ENCODE measurements at regions not wholly inside any gene's neighbourhood (a gene's known extent, or its start where the extent isn't known, plus 50 kb on each side); places are given as distances from the start of the nearest gene placed in this dataset.

DNA sequence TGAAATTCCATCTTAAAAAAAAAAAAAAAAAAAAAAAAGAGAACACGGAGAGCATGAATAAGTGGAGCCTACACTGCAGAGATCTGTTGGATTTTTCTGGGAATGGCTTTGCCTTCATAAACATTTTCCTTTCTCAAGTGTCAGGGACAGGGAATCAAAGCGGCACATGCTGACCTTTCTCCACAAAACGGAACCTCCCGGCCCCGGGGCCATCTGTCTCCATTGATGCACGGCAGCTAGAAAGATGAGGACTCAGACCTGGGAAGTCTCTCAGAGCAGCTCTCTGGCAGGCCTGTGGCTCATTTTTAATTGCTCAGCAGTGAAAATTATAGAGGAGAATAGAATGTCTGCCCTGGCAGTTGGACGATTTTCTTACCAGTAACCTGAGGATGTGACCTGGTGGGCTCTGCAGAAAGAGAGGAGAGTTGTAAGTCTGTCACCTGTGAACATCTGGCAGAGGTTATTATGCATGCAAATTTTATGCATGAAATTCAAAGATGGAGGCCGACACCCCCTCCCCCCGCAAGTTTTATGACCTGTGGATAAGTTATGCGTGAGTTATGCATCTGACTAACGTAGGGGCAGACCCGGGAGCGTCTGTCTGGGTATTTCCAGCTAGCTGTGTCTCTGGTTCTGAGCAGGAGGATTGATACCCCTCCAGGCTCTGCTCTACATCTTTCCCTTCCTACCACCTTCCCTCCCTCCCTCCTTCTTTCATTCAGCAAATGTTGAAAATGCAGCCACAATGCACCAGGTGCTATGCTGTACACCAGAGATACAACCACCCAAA lies 352.5 kb downstream of the CDH26 start:
- Histone ChIP-seq H3K9ac (no peak overlapping the region), H4K20me1 (ENCODE audit: insufficient read depth) (no peaks in the 10 kb centered on the region), H3K4me3 (ENCODE audit: low read depth in 2 of 2, low read length in 1 of 2) (no peak overlapping the region), H3K4me1 (ENCODE audit: control insufficient read depth in 1 of 2, insufficient read depth in 2 of 2, low read depth in 1 of 2, low read length in 1 of 2) (no peaks in the 10 kb centered on the region), H2AFZ (ENCODE audit: low read depth) (no peak overlapping the region), H3K79me2 (ENCODE audit: insufficient read depth) (no peaks in the 10 kb centered on the region), H3F3A (replicated peaks; ENCODE audit: insufficient read depth) (no peaks in the 10 kb centered on the region), H3K4me2 (no peak overlapping the region), H3K9me2 (no peaks in the 10 kb centered on the region), H3K27me3 (ENCODE audit: insufficient read depth) (no peaks in the 10 kb centered on the region), H3K27ac (ENCODE audit: low read depth in 2 of 2, low read length in 1 of 2) (no peak overlapping the region), H3K36me3 (replicated peaks in 1 of 2; ENCODE audit: control insufficient read depth in 1 of 2, insufficient read depth in 2 of 2, low read length in 1 of 2) (no peaks in the 10 kb centered on the region), H3K9me3 (no peaks in the 10 kb centered on the region)
- no peak for DNase-seq
- ChIA-PET CTCF (no interaction called here), POLR2A (no interaction called here)
- no peak for TF ChIP-seq TCF12 (IDR thresholded peaks at IDR 0.05)
- no peak for TF ChIP-seq ELF1 (IDR thresholded peaks at IDR 0.05)
- TF ChIP-seq MAX (IDR thresholded peaks at IDR 0.05; ENCODE audit: low read depth), result no peak
- TF ChIP-seq, protein P1, sequence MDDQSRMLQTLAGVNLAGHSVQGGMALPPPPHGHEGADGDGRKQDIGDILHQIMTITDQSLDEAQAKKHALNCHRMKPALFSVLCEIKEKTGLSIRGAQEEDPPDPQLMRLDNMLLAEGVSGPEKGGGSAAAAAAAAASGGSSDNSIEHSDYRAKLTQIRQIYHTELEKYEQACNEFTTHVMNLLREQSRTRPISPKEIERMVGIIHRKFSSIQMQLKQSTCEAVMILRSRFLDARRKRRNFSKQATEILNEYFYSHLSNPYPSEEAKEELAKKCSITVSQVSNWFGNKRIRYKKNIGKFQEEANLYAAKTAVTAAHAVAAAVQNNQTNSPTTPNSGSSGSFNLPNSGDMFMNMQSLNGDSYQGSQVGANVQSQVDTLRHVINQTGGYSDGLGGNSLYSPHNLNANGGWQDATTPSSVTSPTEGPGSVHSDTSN (IDR thresholded peaks at IDR 0.05), result no peak
- no peak for TF ChIP-seq EP300 (IDR thresholded peaks at IDR 0.05; ENCODE audit: borderline replicate concordance in 1 of 2, low read depth in 1 of 2, low read length in 1 of 2)
- no peak for TF ChIP-seq SIN3A (IDR thresholded peaks at IDR 0.05; ENCODE audit: borderline replicate concordance, low read depth, low read length)
- TF ChIP-seq YY1 (IDR thresholded peaks at IDR 0.05; ENCODE audit: low read depth), result no peak
- no peak for TF ChIP-seq MEF2A (IDR thresholded peaks at IDR 0.05; ENCODE audit: borderline replicate concordance, low read depth)
- no peak for TF ChIP-seq EZH2phosphoT487 (IDR thresholded peaks at IDR 0.05; ENCODE audit: borderline replicate concordance, low read depth)
- TF ChIP-seq FOXJ3 (CRISPR knock-in tag; IDR thresholded peaks at IDR 0.05), result no peak
- no peak for TF ChIP-seq RCOR1 (IDR thresholded peaks at IDR 0.05; ENCODE audit: low read length)
- WGBS (ENCODE audit: low lambda C conversion rate), result 38% methylated on average over 13 of the region's 13 CpGs

DNA sequence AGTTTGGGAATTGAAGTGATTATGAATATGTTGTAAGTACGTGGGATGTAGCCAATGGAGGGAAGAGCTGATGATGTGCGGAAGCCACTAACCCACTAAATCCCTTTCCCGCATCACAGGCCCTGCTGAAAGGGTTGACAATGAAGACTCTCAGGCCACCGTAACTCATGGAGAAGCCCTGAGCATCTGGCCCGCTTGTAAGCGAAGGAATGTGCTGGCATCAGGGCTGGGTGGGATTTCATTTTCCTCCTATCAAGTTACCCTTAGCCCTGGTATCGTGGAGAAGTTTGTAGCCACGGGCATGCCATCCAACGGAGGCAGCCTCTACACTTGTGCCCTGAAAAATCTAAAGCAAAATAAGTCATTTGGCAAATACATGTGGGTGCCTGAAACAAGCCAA lies 355.0 kb downstream of the CDH26 start:
- H3K27ac ChIP-seq (ENCODE audit: low read depth in 2 of 2, low read length in 1 of 2), result no peak overlapping the region
- no peaks in the 10 kb centered on the region for H3K9me3 ChIP-seq
- no peak overlapping the region for H2AFZ ChIP-seq (ENCODE audit: low read depth)
- H3K4me1 ChIP-seq (ENCODE audit: control insufficient read depth in 1 of 2, insufficient read depth in 2 of 2, low read depth in 1 of 2, low read length in 1 of 2), result no peaks in the 10 kb centered on the region
- H3K4me2 ChIP-seq, result no peak overlapping the region
- WGBS (ENCODE audit: low lambda C conversion rate), result 33% methylated on average over 9 of the region's 9 CpGs
- H4K20me1 ChIP-seq (ENCODE audit: insufficient read depth), result no peaks in the 10 kb centered on the region
- CTCF ChIA-PET, result interaction anchor here (1.6 kb wide), 1 partner anchor 13 kb away, joined by 5 read pairs; no protein-coding TSS in a partner anchor
- no peaks in the 10 kb centered on the region for H3K36me3 ChIP-seq (replicated peaks in 1 of 2; ENCODE audit: control insufficient read depth in 1 of 2, insufficient read depth in 2 of 2, low read length in 1 of 2)
- no peak overlapping the region for H3K9ac ChIP-seq
- DNase-seq, result no peak
- no peaks in the 10 kb centered on the region for H3F3A ChIP-seq (replicated peaks; ENCODE audit: insufficient read depth)
- H3K27me3 ChIP-seq (ENCODE audit: insufficient read depth), result no peaks in the 10 kb centered on the region
- H3K9me2 ChIP-seq, result no peaks in the 10 kb centered on the region
- no peak overlapping the region for H3K4me3 ChIP-seq (ENCODE audit: low read depth in 2 of 2, low read length in 1 of 2)
- POLR2A ChIA-PET, result no interaction called here
- no peaks in the 10 kb centered on the region for H3K79me2 ChIP-seq (ENCODE audit: insufficient read depth)
- TF ChIP-seq FOXM1 (IDR thresholded peaks at IDR 0.05; ENCODE audit: low read depth) (no peak), RFX5 (IDR thresholded peaks at IDR 0.05; ENCODE audit: low read length) (no peak), EZH2phosphoT487 (IDR thresholded peaks at IDR 0.05; ENCODE audit: borderline replicate concordance, low read depth) (no peak), MEF2A (IDR thresholded peaks at IDR 0.05; ENCODE audit: borderline replicate concordance, low read depth) (no peak), POLR2AphosphoS5 (IDR thresholded peaks at IDR 0.05; ENCODE audit: low read depth, low read length) (no peak), MAX (IDR thresholded peaks at IDR 0.05; ENCODE audit: low read depth) (no peak), EP300 (IDR thresholded peaks at IDR 0.05; ENCODE audit: borderline replicate concordance in 1 of 2, low read depth in 1 of 2, low read length in 1 of 2) (no peak), CTCF (IDR thresholded peaks at IDR 0.05) (no peak), NRF1 (IDR thresholded peaks at IDR 0.05; ENCODE audit: low read depth, low read length) (no peak), RAD21 (IDR thresholded peaks at IDR 0.05; ENCODE audit: low read length) (no peak), ELF1 (IDR thresholded peaks at IDR 0.05) (no peak), SMC3 (IDR thresholded peaks at IDR 0.05; ENCODE audit: low read depth, low read length) (no peak), GABPA (IDR thresholded peaks at IDR 0.05; ENCODE audit: low read depth) (no peak), CHD2 (IDR thresholded peaks at IDR 0.05; ENCODE audit: low read length, partially characterized antibody) (no peak), SIN3A (IDR thresholded peaks at IDR 0.05; ENCODE audit: borderline replicate concordance, low read depth, low read length) (no peak)
- TF ChIP-seq, protein P2, sequence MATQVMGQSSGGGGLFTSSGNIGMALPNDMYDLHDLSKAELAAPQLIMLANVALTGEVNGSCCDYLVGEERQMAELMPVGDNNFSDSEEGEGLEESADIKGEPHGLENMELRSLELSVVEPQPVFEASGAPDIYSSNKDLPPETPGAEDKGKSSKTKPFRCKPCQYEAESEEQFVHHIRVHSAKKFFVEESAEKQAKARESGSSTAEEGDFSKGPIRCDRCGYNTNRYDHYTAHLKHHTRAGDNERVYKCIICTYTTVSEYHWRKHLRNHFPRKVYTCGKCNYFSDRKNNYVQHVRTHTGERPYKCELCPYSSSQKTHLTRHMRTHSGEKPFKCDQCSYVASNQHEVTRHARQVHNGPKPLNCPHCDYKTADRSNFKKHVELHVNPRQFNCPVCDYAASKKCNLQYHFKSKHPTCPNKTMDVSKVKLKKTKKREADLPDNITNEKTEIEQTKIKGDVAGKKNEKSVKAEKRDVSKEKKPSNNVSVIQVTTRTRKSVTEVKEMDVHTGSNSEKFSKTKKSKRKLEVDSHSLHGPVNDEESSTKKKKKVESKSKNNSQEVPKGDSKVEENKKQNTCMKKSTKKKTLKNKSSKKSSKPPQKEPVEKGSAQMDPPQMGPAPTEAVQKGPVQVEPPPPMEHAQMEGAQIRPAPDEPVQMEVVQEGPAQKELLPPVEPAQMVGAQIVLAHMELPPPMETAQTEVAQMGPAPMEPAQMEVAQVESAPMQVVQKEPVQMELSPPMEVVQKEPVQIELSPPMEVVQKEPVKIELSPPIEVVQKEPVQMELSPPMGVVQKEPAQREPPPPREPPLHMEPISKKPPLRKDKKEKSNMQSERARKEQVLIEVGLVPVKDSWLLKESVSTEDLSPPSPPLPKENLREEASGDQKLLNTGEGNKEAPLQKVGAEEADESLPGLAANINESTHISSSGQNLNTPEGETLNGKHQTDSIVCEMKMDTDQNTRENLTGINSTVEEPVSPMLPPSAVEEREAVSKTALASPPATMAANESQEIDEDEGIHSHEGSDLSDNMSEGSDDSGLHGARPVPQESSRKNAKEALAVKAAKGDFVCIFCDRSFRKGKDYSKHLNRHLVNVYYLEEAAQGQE (IDR thresholded peaks at IDR 0.05; ENCODE audit: low read depth, low read length), result no peak

All from SK-N-SH (cell line).